Esophagus squamous epithelium (tissue), 5 donors: ENCODE measurements at regions not wholly inside any gene's neighbourhood (a gene's known extent, or its start where the extent isn't known, plus 50 kb on each side); places are given as distances from the start of the nearest gene placed in this dataset.

Experiments
- DNase-seq: peaks from one replicate; lab custom pipeline; 2025; lab: John Stamatoyannopoulos, UW
- H3K27ac ChIP-seq, 4 donors: fragments of 200-600 bp; sonication (generic); one replicate each; pipeline ENCODE4 v1.5.1; 2016 to 2019; ENCODE audit warnings: mild to moderate bottlenecking in 1 of 4
- H3K27me3 ChIP-seq, 4 donors: fragments of 200-600 bp; sonication (generic); 1 replicate in 3 of 4; 2 replicates in 1 of 4; pipeline versions ENCODE4 v1.5.1 to v1.6.0; 2017 to 2021; ENCODE audit warnings: antibody characterized with exemption in 1 of 4
- H3K36me3 ChIP-seq, 3 donors: fragments of 200-600 bp; sonication (generic); one replicate each; pipeline ENCODE4 v1.5.1; 2016 to 2019
- H3K4me1 ChIP-seq, 3 donors: fragments of 200-600 bp; sonication (generic); one replicate each; pipeline ENCODE4 v1.5.1; 2017 to 2019
- H3K4me3 ChIP-seq, 4 donors: fragments of 200-600 bp; sonication (generic); 1 replicate in 3 of 4; 2 replicates in 1 of 4; pipeline ENCODE4 v1.5.1; 2016 to 2019; ENCODE audit warnings: mild to moderate bottlenecking in 2 of 4, moderate library complexity in 1 of 4
- H3K9me3 ChIP-seq, 3 donors: fragments of 200-600 bp; sonication (generic); one replicate each; pipeline ENCODE4 v1.5.1; 2016 to 2019
- CTCF ChIP-seq, 6 experiments: fragments of 450-650 bp in 4 of 6; fragments of 200-600 bp in 2 of 6; sonication (generic) in 2 of 6; IDR thresholded peaks; one replicate each; pipeline ENCODE4 v1.5.1; 2016 to 2019; ENCODE audit warnings: antibody characterized with exemption in 6 of 6, mild to moderate bottlenecking in 4 of 6, moderate library complexity in 4 of 6
- POLR2A ChIP-seq, 4 donors: fragments of 450-650 bp; IDR thresholded peaks; one replicate each; pipeline ENCODE4 v1.6.1; 2017; ENCODE audit warnings: antibody characterized with exemption in 4 of 4, mild to moderate bottlenecking in 4 of 4, moderate library complexity in 3 of 4
- WGBS, 2 donors: methylation state at CpG; one replicate each; pipeline ENCODE4 v1.1.5; 2018; 5-methylcytosine and 5-hydroxymethylcytosine counted together
- intact Hi-C: fragments of 100-400 bp; cut with DNase I; formaldehyde crosslinking; loops from one replicate; pipeline ENCODE4 v1.15.0; 2022
- donor health status: DM: yes; HTN: yes; CAD: no.

GRCh38 chr5:113776832-113777525, 263.5 kb downstream of the YTHDC2 start:
- Histone ChIP-seq H3K36me3 (no peaks in the 10 kb centered on the region), H3K9me3 (no peaks in the 10 kb centered on the region), H3K27ac (no peak overlapping the region), H3K27me3 (no peaks in the 10 kb centered on the region), H3K4me3 (no peak overlapping the region), H3K4me1 (no peaks in the 10 kb centered on the region)
- intact Hi-C loops, result no loop called here
- TF ChIP-seq CTCF (IDR thresholded peaks at IDR 0.05) (no peak), POLR2A (IDR thresholded peaks at IDR 0.05) (no peak)
- DNase-seq, result no peak
- WGBS, 2 donors, result 41 to 49% methylated on average over 5 of the region's 5 CpGs

- no peak overlapping the region for H3K4me3 ChIP-seq
- no peak overlapping the region for H3K27ac ChIP-seq
- DNase-seq, result no peak
- no peaks in the 10 kb centered on the region for H3K9me3 ChIP-seq
- H3K36me3 ChIP-seq, result no peaks in the 10 kb centered on the region
- H3K4me1 ChIP-seq, result no peaks in the 10 kb centered on the region
- WGBS, 2 donors, result 71 to 72% methylated on average over 4 of the region's 4 CpGs
- H3K27me3 ChIP-seq, result no peaks in the 10 kb centered on the region
- TF ChIP-seq POLR2A (IDR thresholded peaks at IDR 0.05) (no peak), CTCF (IDR thresholded peaks at IDR 0.05) (no peak)
- intact Hi-C loops, result no loop called here
Measured at GRCh38 chr5:113778147-113778546, 264.7 kb downstream of the YTHDC2 start.

GRCh38 chr5:113788141-113788655, 274.7 kb downstream of the YTHDC2 start:
- Histone ChIP-seq H3K9me3 (no peaks in the 10 kb centered on the region), H3K4me3 (no peak overlapping the region), H3K27ac (no peak overlapping the region), H3K36me3 (no peaks in the 10 kb centered on the region), H3K27me3 (no peaks in the 10 kb centered on the region), H3K4me1 (no peaks in the 10 kb centered on the region)
- intact Hi-C loops, result no loop called here
- WGBS, 2 donors, result 34 to 47% methylated on average over 5 of the region's 5 CpGs
- no peak for TF ChIP-seq CTCF (IDR thresholded peaks at IDR 0.05)
- no peak for TF ChIP-seq POLR2A (IDR thresholded peaks at IDR 0.05)
- DNase-seq, result no peak

GRCh38 chr5:113789769-113790168, 276.3 kb downstream of the YTHDC2 start:
- no peaks in the 10 kb centered on the region for H3K9me3 ChIP-seq
- no peaks in the 10 kb centered on the region for H3K27me3 ChIP-seq
- H3K27ac ChIP-seq, result no peak overlapping the region
- no peak for DNase-seq
- intact Hi-C loops, result no loop called here
- no peaks in the 10 kb centered on the region for H3K4me1 ChIP-seq
- H3K4me3 ChIP-seq, result no peak overlapping the region
- TF ChIP-seq CTCF (IDR thresholded peaks at IDR 0.05) (no peak), POLR2A (IDR thresholded peaks at IDR 0.05) (no peak)
- no peaks in the 10 kb centered on the region for H3K36me3 ChIP-seq
- WGBS, 2 donors, result 47 to 81% methylated on average over 2 of the region's 3 CpGs

- Histone ChIP-seq H3K9me3 (no peaks in the 10 kb centered on the region), H3K4me3 (no peak overlapping the region), H3K36me3 (no peaks in the 10 kb centered on the region), H3K4me1 (no peaks in the 10 kb centered on the region), H3K27ac (no peak overlapping the region), H3K27me3 (no peaks in the 10 kb centered on the region)
- no peak for TF ChIP-seq POLR2A (IDR thresholded peaks at IDR 0.05)
- TF ChIP-seq CTCF (IDR thresholded peaks at IDR 0.05), result no peak
- 70 to 71% methylated on average over 4 of the region's 4 CpGs for WGBS, 2 donors
- intact Hi-C loops, result no loop called here
- DNase-seq, result no peak
Measured at GRCh38 chr5:113792806-113793205, 279.3 kb downstream of the YTHDC2 start.
